BJ (cell line): ENCODE measurements at regions not wholly inside any gene's neighbourhood (a gene's known extent, or its start where the extent isn't known, plus 50 kb on each side); places are given as distances from the start of the nearest gene placed in this dataset.

Source experiments
- CTCF ChIA-PET: fragments of 350-600 bp; formaldehyde crosslinking; extraction: SDS; loops from one replicate; lab custom pipeline; 2021; ENCODE audit warnings: antibody characterized with exemption, inconsistent platforms; lab: Yijun Ruan, JAX
- POLR2A ChIA-PET: fragments of 300-600 bp; sonication (Branson Sonifier 250); formaldehyde crosslinking; extraction: SDS; loops from one replicate; lab custom pipeline; 2021; ENCODE audit warnings: antibody characterized with exemption; lab: Charles Lee
- DNase-seq: peaks from one replicate; pipeline ENCODE4 v3.0.0-alpha.2; 2011; ENCODE audit warnings: low read depth
- H3K27me3 ChIP-seq: 2 replicates; pipeline ENCODE4 v1.6.0; 2011; ENCODE audit warnings: low read length; ENCODE audit not compliant: control insufficient read depth, insufficient read depth
- H3K36me3 ChIP-seq: 2 replicates; pipeline ENCODE4 v1.5.1; 2011; ENCODE audit warnings: low read length; ENCODE audit not compliant: control insufficient read depth, insufficient read depth
- H3K4me3 ChIP-seq: 2 replicates; pipeline ENCODE4 v1.5.1; 2011; ENCODE audit warnings: low read depth, mild to moderate bottlenecking, control low read depth, low read length
- CTCF ChIP-seq: IDR thresholded peaks from 2 replicates; pipeline ENCODE4 v1.5.1; 2011; ENCODE audit warnings: low read depth, mild to moderate bottlenecking, control low read depth, inconsistent platforms, low read length, moderate library complexity; ENCODE audit not compliant: insufficient read depth

DNA sequence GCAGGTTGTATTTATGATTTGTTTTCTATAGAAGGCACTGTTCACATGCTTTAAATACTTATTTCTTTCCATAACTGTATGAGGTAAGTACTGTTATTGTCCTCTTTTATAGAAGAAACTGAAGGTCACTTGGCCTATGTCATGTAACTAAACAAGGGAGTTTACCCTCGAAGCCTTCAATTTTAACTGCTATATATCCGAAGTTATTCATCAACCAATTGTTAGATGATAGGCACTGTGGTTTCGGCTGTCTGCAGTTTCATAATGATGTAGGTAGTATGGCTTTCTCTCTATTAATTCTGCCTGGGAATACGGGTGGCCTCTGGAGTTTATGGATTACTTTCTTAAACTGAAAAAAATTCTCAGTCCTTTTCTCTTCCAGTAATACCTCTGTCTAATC, 413.3 kb upstream of the ADGRL2 start:
- CTCF ChIA-PET, result no interaction called here
- no peaks in the 10 kb centered on the region for H3K27me3 ChIP-seq
- no peak for DNase-seq
- no peaks in the 10 kb centered on the region for H3K36me3 ChIP-seq
- no peak overlapping the region for H3K4me3 ChIP-seq
- TF ChIP-seq CTCF, result no peak
- POLR2A ChIA-PET, result no interaction called here

GRCh38 chr1:81382561-81382960, 418.2 kb upstream of the ADGRL2 start:
- POLR2A ChIA-PET, result no interaction called here
- DNase-seq, result no peak
- Histone ChIP-seq H3K4me3 (no peak overlapping the region), H3K27me3 (no peaks in the 10 kb centered on the region), H3K36me3 (no peaks in the 10 kb centered on the region)
- CTCF ChIA-PET, result no interaction called here
- no peak for TF ChIP-seq CTCF

GRCh38 chr1:81381881-81382280, 418.9 kb upstream of the ADGRL2 start:
- Histone ChIP-seq H3K36me3 (no peaks in the 10 kb centered on the region), H3K27me3 (no peaks in the 10 kb centered on the region), H3K4me3 (no peak overlapping the region)
- ChIA-PET POLR2A (no interaction called here), CTCF (no interaction called here)
- no peak for TF ChIP-seq CTCF
- DNase-seq, result no peak

DNA sequence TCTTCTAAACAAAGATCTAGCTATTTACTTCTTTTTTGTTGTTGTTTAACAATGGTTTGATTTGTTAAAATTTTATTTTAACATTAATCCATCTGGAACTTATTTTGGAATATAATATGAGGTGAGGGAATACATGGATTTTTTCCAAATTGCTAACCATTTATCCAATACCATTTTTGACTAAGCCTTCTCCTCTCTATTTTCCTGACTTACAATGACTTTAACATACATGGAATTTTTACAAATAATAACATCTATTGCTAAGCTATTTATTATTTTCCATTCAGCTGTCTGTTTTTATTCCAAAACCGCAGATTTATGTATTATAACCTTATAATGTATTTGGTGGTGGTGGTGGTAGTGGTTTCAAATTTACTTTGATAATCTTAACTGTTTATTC, 420.3 kb upstream of the ADGRL2 start:
- POLR2A ChIA-PET, result no interaction called here
- Histone ChIP-seq H3K4me3 (no peak overlapping the region), H3K27me3 (no peaks in the 10 kb centered on the region), H3K36me3 (no peaks in the 10 kb centered on the region)
- CTCF ChIA-PET, result no interaction called here
- no peak for DNase-seq
- TF ChIP-seq CTCF, result no peak

- H3K36me3 ChIP-seq, result no peaks in the 10 kb centered on the region
- H3K27me3 ChIP-seq, result no peaks in the 10 kb centered on the region
- TF ChIP-seq CTCF, result no peak
- DNase-seq, result no peak
- ChIA-PET POLR2A (no interaction called here), CTCF (interaction anchor here (0.5 kb wide), 1 partner anchor 10 kb away, joined by 3 read pairs; no protein-coding TSS in a partner anchor)
- no peak overlapping the region for H3K4me3 ChIP-seq
Observed at GRCh38 chr1:81379430-81379829, 421.3 kb upstream of the ADGRL2 start.
